ENCODE measurements at regions not wholly inside any gene's neighbourhood (a gene's known extent, or its start where the extent isn't known, plus 50 kb on each side); places are given as distances from the start of the nearest gene placed in this dataset.

- no peaks in the 10 kb centered on the region for H3K79me2 ChIP-seq (ENCODE audit: control insufficient read depth, insufficient read depth, low read length)
- H3K4me3 Mint-ChIP-seq = no peak overlapping the region
- H3K27me3 ChIP-seq (replicated peaks in 1 of 4; ENCODE audit: control extremely low read depth in 1 of 4, control insufficient read depth in 3 of 4, insufficient read depth in 4 of 4, low read length in 3 of 4) = no peaks in the 10 kb centered on the region
- no peaks in the 10 kb centered on the region for H3K9me3 Mint-ChIP-seq (ENCODE audit: insufficient read depth)
- 91% methylated on average over 5 of the region's 5 CpGs for WGBS (ENCODE audit: insufficient coverage)
- no peaks in the 10 kb centered on the region for H3K27me3 Mint-ChIP-seq
- no peak for TF ChIP-seq EZH2 (IDR thresholded peaks at IDR 0.05; ENCODE audit: borderline replicate concordance, insufficient read depth, low read depth, low read length, poor library complexity, severe bottlenecking)
- ChIA-PET CTCF (no interaction called here), POLR2A (no interaction called here)
- DNase-seq (no peak), ATAC-seq (ENCODE audit: low read depth) (no peak)
- no peak overlapping the region for H3K27ac Mint-ChIP-seq
- H3K4me3 ChIP-seq (ENCODE audit: control extremely low read depth in 1 of 5, extremely low read depth in 1 of 5, insufficient read depth in 1 of 5, low read depth in 2 of 5, low read length in 4 of 5) = no peak overlapping the region
- H3K4me2 ChIP-seq (replicated peaks; ENCODE audit: low read depth, low read length, poor library complexity, severe bottlenecking) = no peak overlapping the region
- intact Hi-C loops (cut with micrococcal nuclease) = no loop called here
- peaks cover 3% of the 10 kb centered on the region for H3K4me1 Mint-ChIP-seq
- H4K20me1 ChIP-seq (ENCODE audit: control insufficient read depth, insufficient read depth, low read length, poor library complexity, severe bottlenecking) = no peaks in the 10 kb centered on the region
- no peak overlapping the region for H3K27ac ChIP-seq (ENCODE audit: low read length in 2 of 2)
- H3K36me3 ChIP-seq (replicated peaks in 1 of 2; ENCODE audit: control extremely low read depth in 1 of 2, control insufficient read depth in 1 of 2, extremely low read depth in 1 of 2, insufficient read depth in 2 of 2, low read length in 1 of 2) = no peaks in the 10 kb centered on the region
- H3K9ac ChIP-seq (ENCODE audit: low read length) = no peak overlapping the region
- H2AFZ ChIP-seq (ENCODE audit: insufficient read depth, low read depth, low read length, poor library complexity, severe bottlenecking) = no peak overlapping the region
- H3K9me3 ChIP-seq (ENCODE audit: control extremely low read depth in 1 of 3, control insufficient read depth in 2 of 3, insufficient read depth in 1 of 3, low read length in 2 of 3) = no peaks in the 10 kb centered on the region
- H3K4me1 ChIP-seq (ENCODE audit: control insufficient read depth in 2 of 2, insufficient read depth in 2 of 2, low read length in 2 of 2) = no peaks in the 10 kb centered on the region
Measured at GRCh38 chr4:111652236-111652635, 493.0 kb upstream of the FAM241A start.

GRCh38 chr4:111652986-111653385 is 492.3 kb upstream of the FAM241A start:
- H3K9ac ChIP-seq (ENCODE audit: low read length) = no peak overlapping the region
- H3K4me1 Mint-ChIP-seq = peaks cover 3% of the 10 kb centered on the region
- WGBS (ENCODE audit: insufficient coverage) = no CpG with 5 or more reads among the region's 2 CpGs
- no peak overlapping the region for H3K27ac Mint-ChIP-seq
- TF ChIP-seq EZH2 (IDR thresholded peaks at IDR 0.05; ENCODE audit: borderline replicate concordance, insufficient read depth, low read depth, low read length, poor library complexity, severe bottlenecking) (no peak), CTCF (IDR thresholded peaks at IDR 0.05) (no peak)
- no peaks in the 10 kb centered on the region for H3K79me2 ChIP-seq (ENCODE audit: control insufficient read depth, insufficient read depth, low read length)
- H3K4me3 Mint-ChIP-seq = no peak overlapping the region
- H3K9me3 Mint-ChIP-seq (ENCODE audit: insufficient read depth) = no peaks in the 10 kb centered on the region
- no peaks in the 10 kb centered on the region for H4K20me1 ChIP-seq (ENCODE audit: control insufficient read depth, insufficient read depth, low read length, poor library complexity, severe bottlenecking)
- no peak overlapping the region for H2AFZ ChIP-seq (ENCODE audit: insufficient read depth, low read depth, low read length, poor library complexity, severe bottlenecking)
- no peaks in the 10 kb centered on the region for H3K36me3 ChIP-seq (replicated peaks in 1 of 2; ENCODE audit: control extremely low read depth in 1 of 2, control insufficient read depth in 1 of 2, extremely low read depth in 1 of 2, insufficient read depth in 2 of 2, low read length in 1 of 2)
- no peaks in the 10 kb centered on the region for H3K27me3 Mint-ChIP-seq
- intact Hi-C loops (cut with micrococcal nuclease) = no loop called here
- DNase-seq (no peak), ATAC-seq (ENCODE audit: low read depth) (no peak)
- no peaks in the 10 kb centered on the region for H3K9me3 ChIP-seq (ENCODE audit: control extremely low read depth in 1 of 3, control insufficient read depth in 2 of 3, insufficient read depth in 1 of 3, low read length in 2 of 3)
- ChIA-PET POLR2A (no interaction called here), CTCF (no interaction called here)
- H3K4me1 ChIP-seq (ENCODE audit: control insufficient read depth in 2 of 2, insufficient read depth in 2 of 2, low read length in 2 of 2) = no peaks in the 10 kb centered on the region
- no peak overlapping the region for H3K4me2 ChIP-seq (replicated peaks; ENCODE audit: low read depth, low read length, poor library complexity, severe bottlenecking)
- no peak overlapping the region for H3K27ac ChIP-seq (ENCODE audit: low read length in 2 of 2)
- no peaks in the 10 kb centered on the region for H3K27me3 ChIP-seq (replicated peaks in 1 of 4; ENCODE audit: control extremely low read depth in 1 of 4, control insufficient read depth in 3 of 4, insufficient read depth in 4 of 4, low read length in 3 of 4)
- no peak overlapping the region for H3K4me3 ChIP-seq (ENCODE audit: control extremely low read depth in 1 of 5, extremely low read depth in 1 of 5, insufficient read depth in 1 of 5, low read depth in 2 of 5, low read length in 4 of 5)

Measured in B cell (primary cell).